OCI-LY3 (cell line): ENCODE measurements at regions not wholly inside any gene's neighbourhood (a gene's known extent, or its start where the extent isn't known, plus 50 kb on each side); places are given as distances from the start of the nearest gene placed in this dataset.

ENCODE experiments used
- CTCF ChIP-seq: fragments of 200-600, 300-600 bp; sonication (generic); IDR thresholded peaks from 2 replicates; pipeline ENCODE4 v1.5.1; 2014; ENCODE audit warnings: antibody characterized with exemption, low read length, low read depth
- EZH2phosphoT487 ChIP-seq: fragments of 200-600 bp; shearing (Covaris generic); IDR thresholded peaks from 2 replicates; pipeline ENCODE4 v1.6.1; 2018; ENCODE audit warnings: antibody characterized with exemption, mixed run types, low read depth

- TF ChIP-seq CTCF (no peak), EZH2phosphoT487 (no peak)
Observed at GRCh38 chr11:29022676-29023075, 914.5 kb downstream of the METTL15 start.
